ENCODE measurements at regions not wholly inside any gene's neighbourhood (a gene's known extent, or its start where the extent isn't known, plus 50 kb on each side); places are given as distances from the start of the nearest gene placed in this dataset.

GRCh38 chr7:93044147-93044810 lies 73.5 kb downstream of the SAMD9 start:
- TF ChIP-seq CTCF (IDR thresholded peaks at IDR 0.05; ENCODE audit: poor library complexity, severe bottlenecking): no peak
- TF ChIP-seq TAF1 (IDR thresholded peaks at IDR 0.05; ENCODE audit: low read depth): no peak
- TF ChIP-seq SMC3 (conservative IDR thresholded peaks at IDR 0.05; ENCODE audit: poor library complexity): no peak
- TF ChIP-seq EP300 (conservative IDR thresholded peaks at IDR 0.05; ENCODE audit: poor library complexity, severe bottlenecking): peak; percentile 44

Measured in neural cell (in vitro differentiated cells).